Heart right ventricle (tissue), 16 donors: ENCODE measurements at regions not wholly inside any gene's neighbourhood (a gene's known extent, or its start where the extent isn't known, plus 50 kb on each side); places are given as distances from the start of the nearest gene placed in this dataset.

Source experiments
- ATAC-seq, 8 donors: fragments of 200-7000 bp; cut with Tn5 transposase; one replicate each; pipeline ENCODE4 v1.9.1; 2020; ENCODE audit warnings: mild to moderate bottlenecking in 8 of 8, moderate library complexity in 8 of 8, moderate number of reproducible peaks in 1 of 8
- DNase-seq, 2 donors: peaks; one replicate each; pipeline ENCODE4 v3.0.0-alpha.2; 2020
- H3K27ac ChIP-seq, 10 donors: fragments of 200-600 bp; sonication (generic) in 2 of 10; one replicate each; pipeline versions ENCODE4 v1.5.0 to v1.8.0; 2020 to 2022; ENCODE audit warnings: mild to moderate bottlenecking in 3 of 10
- H3K27me3 ChIP-seq, 7 donors: fragments of 200-600 bp; one replicate each; pipeline ENCODE4 v1.8.0; 2021 to 2022; ENCODE audit warnings: mild to moderate bottlenecking in 2 of 7
- H3K36me3 ChIP-seq, 9 donors: fragments of 200-600 bp; sonication (generic) in 1 of 9; one replicate each; pipeline versions ENCODE4 v1.5.0 to v1.8.0; 2020 to 2022; ENCODE audit warnings: mild to moderate bottlenecking in 2 of 9
- H3K4me1 ChIP-seq, 9 donors: fragments of 200-600 bp; sonication (generic) in 1 of 9; one replicate each; pipeline versions ENCODE4 v1.5.0 to v1.8.0; 2020 to 2022; ENCODE audit warnings: mild to moderate bottlenecking in 4 of 9
- H3K4me3 ChIP-seq, 10 donors: fragments of 200-600 bp; sonication (generic) in 2 of 10; one replicate each; pipeline versions ENCODE4 v1.5.0 to v1.8.0; 2020 to 2022; ENCODE audit warnings: mild to moderate bottlenecking in 7 of 10, moderate library complexity in 2 of 10
- H3K9me3 ChIP-seq, 11 donors: fragments of 200-600 bp in 10 of 11; sonication (generic) in 2 of 11; one replicate each; pipeline versions ENCODE4 v1.5.0 to v1.8.0; 2013 to 2022; ENCODE audit warnings: mild to moderate bottlenecking in 2 of 11, control low read depth in 1 of 11, moderate library complexity in 1 of 11
- WGBS, 2 donors: extraction: QIAGEN DNeasy Blood & Tissue Kit; methylation state at CpG; one replicate each; pipeline ENCODE4 v1.1.7; 2013; ENCODE audit warnings: inconsistent platforms in 1 of 2; 5-methylcytosine and 5-hydroxymethylcytosine counted together
- intact Hi-C, 10 donors: fragments of 100-400 bp; cut with DNase I; formaldehyde crosslinking; loops; one replicate each; pipeline versions ENCODE4 v1.11.1 to v1.14.2; 2022
- TF ChIP-seq, protein P1 (sequence below), 9 donors: fragments of 200-600 bp; sonication (generic) in 2 of 9; IDR thresholded peaks; one replicate each; pipeline versions ENCODE4 v1.5.0 to v1.8.0; 2021 to 2022; ENCODE audit warnings: antibody characterized with exemption in 9 of 9, mild to moderate bottlenecking in 5 of 9, moderate library complexity in 1 of 9
- donor health status: Arrhythmogenic right ventricular cardiomyopathy.
- donor health status: ischemic (EF 13 %, LVEDD 7.1; RV severe dilation, severe dysfunction).
- donor health status: healthy with polysubstance abuse.
- donor health status: DM: no; HTN: yes; CAD: no.
- donor health status: DM: no; HTN: no; CAD: no.
- donor health status: ischemic (EF 25% LVEDD 6.9; RV normal size, moderate dysfunction).
- donor health status: ischemic (EF 25% LVEDD 5.7; RV mildly dilated, moderate dysfunction).
- donor health status: healthy.
- donor health status: DM: yes; HTN: yes; CAD: no.
- donor health status: Ischemic cardiomyopathy.
- donor health status: ischemic (EF 35%, LVEDD 5.7; RV mildly dilated, moderate dysfunction).
- donor health status: nonischemic (EF 11% LVEDD 7.7; RV severe dilation, severe dysfunction).
- donor health status: DM: yes; HTN: yes; CAD: no.
- donor health status: PGD.
- donor health status: ischemic (EF 29% LVEDD 5.4; RV normal size, mild dysfunction).
- donor health status: nonischemic (EF 23%, LVEDD 6.1; RV moderate dilation, normal function).

DNA sequence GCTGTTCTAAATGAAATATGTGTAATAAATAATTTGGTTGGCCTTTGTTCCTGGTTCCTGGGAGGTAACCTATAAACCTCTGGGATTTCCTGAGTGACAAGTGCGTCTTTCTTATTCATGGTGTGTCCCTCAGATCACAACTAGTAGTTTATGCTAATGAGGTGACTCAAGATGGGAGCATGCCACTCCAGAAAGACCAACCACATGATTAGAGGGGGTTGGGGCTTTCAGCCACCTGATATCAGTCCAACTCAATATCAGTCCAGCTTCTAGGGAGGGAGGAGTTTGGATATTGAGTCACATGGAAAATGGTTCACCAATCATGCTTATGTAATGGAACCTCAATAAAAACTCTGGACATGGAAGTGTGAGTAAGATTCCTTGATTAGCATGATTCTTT is 96.6 kb downstream of the QPCT start:
- Histone ChIP-seq H3K27ac (no peak overlapping the region), H3K9me3 (peaks cover 0 to 8% (median 0%) of the 10 kb centered on the region in 11 donors), H3K27me3 (no peaks in the 10 kb centered on the region), H3K36me3 (no peaks in the 10 kb centered on the region), H3K4me3 (no peak overlapping the region), H3K4me1 (no peaks in the 10 kb centered on the region)
- WGBS, 2 donors = 90 to 100% methylated on average over 1 of the region's 1 CpG
- intact Hi-C loops = no loop called here
- ATAC-seq (no peak), DNase-seq (no peak)
- TF ChIP-seq, protein P1, sequence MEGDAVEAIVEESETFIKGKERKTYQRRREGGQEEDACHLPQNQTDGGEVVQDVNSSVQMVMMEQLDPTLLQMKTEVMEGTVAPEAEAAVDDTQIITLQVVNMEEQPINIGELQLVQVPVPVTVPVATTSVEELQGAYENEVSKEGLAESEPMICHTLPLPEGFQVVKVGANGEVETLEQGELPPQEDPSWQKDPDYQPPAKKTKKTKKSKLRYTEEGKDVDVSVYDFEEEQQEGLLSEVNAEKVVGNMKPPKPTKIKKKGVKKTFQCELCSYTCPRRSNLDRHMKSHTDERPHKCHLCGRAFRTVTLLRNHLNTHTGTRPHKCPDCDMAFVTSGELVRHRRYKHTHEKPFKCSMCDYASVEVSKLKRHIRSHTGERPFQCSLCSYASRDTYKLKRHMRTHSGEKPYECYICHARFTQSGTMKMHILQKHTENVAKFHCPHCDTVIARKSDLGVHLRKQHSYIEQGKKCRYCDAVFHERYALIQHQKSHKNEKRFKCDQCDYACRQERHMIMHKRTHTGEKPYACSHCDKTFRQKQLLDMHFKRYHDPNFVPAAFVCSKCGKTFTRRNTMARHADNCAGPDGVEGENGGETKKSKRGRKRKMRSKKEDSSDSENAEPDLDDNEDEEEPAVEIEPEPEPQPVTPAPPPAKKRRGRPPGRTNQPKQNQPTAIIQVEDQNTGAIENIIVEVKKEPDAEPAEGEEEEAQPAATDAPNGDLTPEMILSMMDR (IDR thresholded peaks at IDR 0.05) = no peak

GRCh38 chr2:37443082-37443481 is 98.7 kb downstream of the QPCT start:
- 91 to 94% methylated on average over 3 of the region's 3 CpGs for WGBS, 2 donors
- intact Hi-C loops = no loop called here
- no peak for DNase-seq

GRCh38 chr2:37447446-37447845 is 103.0 kb downstream of the QPCT start:
- Histone ChIP-seq H3K27me3 (no peaks in the 10 kb centered on the region), H3K36me3 (no peaks in the 10 kb centered on the region), H3K27ac (no peak overlapping the region), H3K4me3 (no peak overlapping the region), H3K9me3 (no peaks in the 10 kb centered on the region), H3K4me1 (no peaks in the 10 kb centered on the region)
- WGBS, 2 donors = 84 to 86% methylated on average over 3 of the region's 3 CpGs
- ATAC-seq (no peak), DNase-seq (no peak)
- intact Hi-C loops = loop anchor here in 1 of 10 donors (2.0 kb wide), 1 partner anchor 19 kb away; no protein-coding TSS in a partner anchor
- TF ChIP-seq, protein P1 (IDR thresholded peaks at IDR 0.05) = no peak

More at GRCh38 chr2:37443082-37443481, 98.7 kb downstream of the QPCT start:
- no peak overlapping the region for H3K27ac ChIP-seq
- no peaks in the 10 kb centered on the region for H3K27me3 ChIP-seq
- no peaks in the 10 kb centered on the region for H3K36me3 ChIP-seq
- no peak overlapping the region for H3K4me3 ChIP-seq
- TF ChIP-seq, protein P1 (IDR thresholded peaks at IDR 0.05) = no peak
- H3K4me1 ChIP-seq = no peaks in the 10 kb centered on the region
- ATAC-seq = no peak
- H3K9me3 ChIP-seq = peaks cover 0 to 8% (median 0%) of the 10 kb centered on the region in 11 donors

GRCh38 chr2:37448342-37449120 is 104.1 kb downstream of the QPCT start:
- TF ChIP-seq, protein P1 (IDR thresholded peaks at IDR 0.05) = no peak
- intact Hi-C loops = no loop called here
- peaks cover 0 to 6% (median 0%) of the 10 kb centered on the region in 9 donors for H3K4me1 ChIP-seq
- ATAC-seq = no peak
- DNase-seq = no peak
- 86 to 91% methylated on average over 3 of the region's 3 CpGs for WGBS, 2 donors
- no peak overlapping the region for H3K4me3 ChIP-seq
- H3K27me3 ChIP-seq = no peaks in the 10 kb centered on the region
- no peak overlapping the region for H3K27ac ChIP-seq
- no peaks in the 10 kb centered on the region for H3K36me3 ChIP-seq
- no peaks in the 10 kb centered on the region for H3K9me3 ChIP-seq
